ENCODE measurements at regions not wholly inside any gene's neighbourhood (a gene's known extent, or its start where the extent isn't known, plus 50 kb on each side); places are given as distances from the start of the nearest gene placed in this dataset.
"Not testable (repeated sequence)": the region's sequence is repeated elsewhere in the genome, so short reads cannot be mapped to it uniquely, and the experiment has no call there.

GRCh38 chr18:10252952-10253705 lies 201.3 kb upstream of the APCDD1 start:
- no peak for DNase-seq

- DNase-seq: not testable (repeated sequence)
Observed at GRCh38 chr18:10256276-10256675, 198.2 kb upstream of the APCDD1 start.

GRCh38 chr18:10258836-10259474 lies 195.5 kb upstream of the APCDD1 start:
- no peak for DNase-seq

- DNase-seq: no peak
Observed at GRCh38 chr18:10259901-10260300, 194.5 kb upstream of the APCDD1 start.

- DNase-seq: no peak
Observed at GRCh38 chr18:10261344-10262276, 192.8 kb upstream of the APCDD1 start.

- DNase-seq: no peak
Observed at GRCh38 chr18:10262566-10262965, 191.9 kb upstream of the APCDD1 start.

GRCh38 chr18:10264260-10264659 lies 190.2 kb upstream of the APCDD1 start:
- no peak for DNase-seq

- no peak for DNase-seq
Observed at GRCh38 chr18:10265560-10266333, 188.7 kb upstream of the APCDD1 start.

- DNase-seq: no peak
Observed at GRCh38 chr18:10266334-10266590, 188.2 kb upstream of the APCDD1 start.

GRCh38 chr18:10269261-10269660 lies 185.2 kb upstream of the APCDD1 start:
- DNase-seq: no peak

- no peak for DNase-seq
Observed at GRCh38 chr18:10270151-10270571, 184.3 kb upstream of the APCDD1 start.

- no peak for DNase-seq
Observed at GRCh38 chr18:10271481-10271880, 183.0 kb upstream of the APCDD1 start.

- DNase-seq: no peak
Observed at GRCh38 chr18:10274301-10274700, 180.1 kb upstream of the APCDD1 start.

- no peak for DNase-seq
Observed at GRCh38 chr18:10275486-10275885, 178.9 kb upstream of the APCDD1 start.

- DNase-seq: no peak
Observed at GRCh38 chr18:10278265-10278664, 176.2 kb upstream of the APCDD1 start.

GRCh38 chr18:10279471-10279870 lies 175.0 kb upstream of the APCDD1 start:
- DNase-seq: no peak

GRCh38 chr18:10279905-10280644 lies 174.4 kb upstream of the APCDD1 start:
- DNase-seq: no peak

GRCh38 chr18:10284540-10285282 lies 169.7 kb upstream of the APCDD1 start:
- no peak for DNase-seq

- no peak for DNase-seq
Observed at GRCh38 chr18:10285283-10285640, 169.2 kb upstream of the APCDD1 start.

- DNase-seq: no peak
Observed at GRCh38 chr18:10286580-10287150, 167.8 kb upstream of the APCDD1 start.

GRCh38 chr18:10289251-10289650 lies 165.2 kb upstream of the APCDD1 start:
- no peak for DNase-seq

All from NCI-H1092 treated with DMSO at 0.1 percent for 48 hours (cell line).